ENCODE measurements at regions not wholly inside any gene's neighbourhood (a gene's known extent, or its start where the extent isn't known, plus 50 kb on each side); places are given as distances from the start of the nearest gene placed in this dataset.

DNA sequence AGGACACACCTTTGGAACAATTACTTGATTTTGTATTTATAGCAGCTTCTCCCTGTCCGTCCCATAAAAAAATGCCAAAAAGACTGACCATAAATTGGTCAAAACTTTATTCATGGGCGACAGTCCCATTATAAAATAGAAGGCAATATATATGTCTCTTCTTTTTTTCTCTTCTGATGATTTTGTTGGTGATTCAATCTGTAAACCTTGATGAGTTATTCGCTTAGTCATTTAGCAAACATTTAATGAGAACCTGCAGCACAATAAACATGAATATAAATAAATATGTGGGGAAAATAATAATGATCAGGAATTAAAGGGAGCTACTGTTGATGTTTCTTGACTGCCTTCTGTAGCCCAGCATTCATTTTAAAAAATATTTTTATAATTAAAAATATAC lies 356.4 kb upstream of the ACTBL2 start:
- Histone ChIP-seq H3K4me2 (ENCODE audit: insufficient read depth, low read length) (no peak overlapping the region), H3K4me1 (ENCODE audit: insufficient read depth, low read length) (no peaks in the 10 kb centered on the region), H3K79me2 (ENCODE audit: insufficient read depth, low read length) (no peaks in the 10 kb centered on the region), H3K27ac (ENCODE audit: low read length) (no peak overlapping the region), H3K9ac (ENCODE audit: low read depth, low read length) (no peak overlapping the region), H3K36me3 (ENCODE audit: insufficient read depth, low read length) (no peaks in the 10 kb centered on the region), H3K27me3 (ENCODE audit: insufficient read depth, low read length, poor library complexity) (no peaks in the 10 kb centered on the region), H3K9me3 (ENCODE audit: insufficient read depth, low read length, severe bottlenecking) (no peaks in the 10 kb centered on the region), H4K20me1 (ENCODE audit: insufficient read depth, low read length) (no peaks in the 10 kb centered on the region), H2AFZ (ENCODE audit: low read depth, low read length) (no peak overlapping the region), H3K4me3 (ENCODE audit: low read depth in 1 of 2, low read length in 2 of 2) (no peak overlapping the region)
- ATAC-seq (ENCODE audit: insufficient read depth, low read depth) (no peak), DNase-seq (no peak)
- TF ChIP-seq CTCF (IDR thresholded peaks at IDR 0.05; ENCODE audit: borderline replicate concordance, extremely low read depth, low read length, poor library complexity, severe bottlenecking) (no peak), EZH2 (IDR thresholded peaks at IDR 0.05; ENCODE audit: borderline replicate concordance, low read depth, low read length, severe bottlenecking) (no peak)

- H2AFZ ChIP-seq (ENCODE audit: low read depth, low read length): no peak overlapping the region
- H3K4me3 ChIP-seq (ENCODE audit: low read depth in 1 of 2, low read length in 2 of 2): no peak overlapping the region
- H4K20me1 ChIP-seq (ENCODE audit: insufficient read depth, low read length): no peaks in the 10 kb centered on the region
- H3K9me3 ChIP-seq (ENCODE audit: insufficient read depth, low read length, severe bottlenecking): no peaks in the 10 kb centered on the region
- H3K27ac ChIP-seq (ENCODE audit: low read length): no peak overlapping the region
- H3K36me3 ChIP-seq (ENCODE audit: insufficient read depth, low read length): no peaks in the 10 kb centered on the region
- H3K79me2 ChIP-seq (ENCODE audit: insufficient read depth, low read length): no peaks in the 10 kb centered on the region
- no peak for TF ChIP-seq EZH2 (IDR thresholded peaks at IDR 0.05; ENCODE audit: borderline replicate concordance, low read depth, low read length, severe bottlenecking)
- no peak for TF ChIP-seq CTCF (IDR thresholded peaks at IDR 0.05; ENCODE audit: borderline replicate concordance, extremely low read depth, low read length, poor library complexity, severe bottlenecking)
- H3K4me2 ChIP-seq (ENCODE audit: insufficient read depth, low read length): no peak overlapping the region
- no peaks in the 10 kb centered on the region for H3K4me1 ChIP-seq (ENCODE audit: insufficient read depth, low read length)
- no peak overlapping the region for H3K9ac ChIP-seq (ENCODE audit: low read depth, low read length)
- ATAC-seq (ENCODE audit: insufficient read depth, low read depth) (no peak), DNase-seq (no peak)
- no peaks in the 10 kb centered on the region for H3K27me3 ChIP-seq (ENCODE audit: insufficient read depth, low read length, poor library complexity)
Measured at GRCh38 chr5:57836921-57837320, 354.3 kb upstream of the ACTBL2 start.

- Histone ChIP-seq H3K27ac (ENCODE audit: low read length) (no peak overlapping the region), H3K27me3 (ENCODE audit: insufficient read depth, low read length, poor library complexity) (no peaks in the 10 kb centered on the region), H2AFZ (ENCODE audit: low read depth, low read length) (no peak overlapping the region), H3K36me3 (ENCODE audit: insufficient read depth, low read length) (no peaks in the 10 kb centered on the region), H3K4me2 (ENCODE audit: insufficient read depth, low read length) (no peak overlapping the region), H3K9me3 (ENCODE audit: insufficient read depth, low read length, severe bottlenecking) (no peaks in the 10 kb centered on the region), H3K4me1 (ENCODE audit: insufficient read depth, low read length) (no peaks in the 10 kb centered on the region), H3K4me3 (ENCODE audit: low read depth in 1 of 2, low read length in 2 of 2) (no peak overlapping the region), H3K79me2 (ENCODE audit: insufficient read depth, low read length) (no peaks in the 10 kb centered on the region), H3K9ac (ENCODE audit: low read depth, low read length) (no peak overlapping the region), H4K20me1 (ENCODE audit: insufficient read depth, low read length) (no peaks in the 10 kb centered on the region)
- TF ChIP-seq EZH2 (IDR thresholded peaks at IDR 0.05; ENCODE audit: borderline replicate concordance, low read depth, low read length, severe bottlenecking) (no peak), CTCF (IDR thresholded peaks at IDR 0.05; ENCODE audit: borderline replicate concordance, extremely low read depth, low read length, poor library complexity, severe bottlenecking) (no peak)
- DNase-seq (no peak), ATAC-seq (ENCODE audit: insufficient read depth, low read depth) (no peak)
Measured at GRCh38 chr5:57836331-57836730, 353.7 kb upstream of the ACTBL2 start.
